ENCODE measurements at regions not wholly inside any gene's neighbourhood (a gene's known extent, or its start where the extent isn't known, plus 50 kb on each side); places are given as distances from the start of the nearest gene placed in this dataset.

GRCh38 chrX:44093431-44093830, 120.2 kb upstream of the NDP start:
- TF ChIP-seq CTCF (conservative IDR thresholded peaks at IDR 0.05 in 1 of 2, IDR thresholded peaks at IDR 0.05 in 1 of 2; ENCODE audit: low read depth in 1 of 2, low read length in 2 of 2), result no peak
- TF ChIP-seq EZH2 (IDR thresholded peaks at IDR 0.05; ENCODE audit: low read length, missing control alignments), result no peak

All from fibroblast of lung (primary cell).